Stimulated activated CD4-positive, alpha-beta T cell treated with anti-CD3 and anti-CD28 coated beads, TNF-alpha, amount 100 ng/mL, for 1 hour (primary cell): ENCODE measurements at regions not wholly inside any gene's neighbourhood (a gene's known extent, or its start where the extent isn't known, plus 50 kb on each side); places are given as distances from the start of the nearest gene placed in this dataset.

Source experiments
- DNase-seq, 3 donors: peaks; one replicate each; pipeline ENCODE4 v3.0.0-alpha.2; 2020; ENCODE audit warnings: low read depth in 3 of 3, low spot score in 1 of 3

GRCh38 chr16:47787696-47788095, 326.6 kb downstream of the PHKB start:
- DNase-seq, result no peak

GRCh38 chr16:47781673-47782072, 320.5 kb downstream of the PHKB start:
- DNase-seq, result no peak

DNA sequence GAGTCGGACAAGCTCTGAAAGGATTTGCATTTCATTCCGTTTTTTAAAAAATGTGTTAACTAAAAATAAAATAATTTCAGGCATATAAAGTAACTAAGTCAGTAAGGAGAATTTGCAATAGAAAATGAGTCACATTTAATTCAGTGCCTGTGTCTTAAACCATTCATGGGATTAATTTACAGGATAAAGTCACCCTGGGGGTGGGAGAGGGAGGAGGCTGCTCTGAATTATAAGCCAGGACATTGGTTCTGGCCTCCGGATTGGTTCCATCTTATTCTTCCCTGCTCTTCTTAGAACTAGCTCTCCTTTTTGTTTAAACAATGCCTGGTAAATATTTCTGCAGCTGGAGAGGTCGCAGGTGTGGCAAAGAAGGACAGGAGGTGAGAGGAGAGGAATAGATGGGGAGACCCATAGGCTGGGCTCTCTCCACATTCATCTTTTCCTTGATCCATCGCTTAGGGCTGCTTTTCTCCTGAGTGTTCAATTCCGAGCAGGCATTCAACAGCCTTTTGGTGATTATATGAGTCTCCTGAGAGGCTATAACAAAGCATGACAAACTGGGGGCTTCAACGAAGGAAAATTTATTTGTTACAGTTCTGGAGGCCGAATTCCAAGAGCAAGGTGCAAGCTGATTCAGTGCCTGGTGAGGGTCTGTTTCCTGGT, 319.2 kb downstream of the PHKB start:
- DNase-seq, result no peak

- peak in 1 of 3 donors; percentile 2 for DNase-seq
Observed at GRCh38 chr16:47779201-47780016, 318.3 kb downstream of the PHKB start.

DNA sequence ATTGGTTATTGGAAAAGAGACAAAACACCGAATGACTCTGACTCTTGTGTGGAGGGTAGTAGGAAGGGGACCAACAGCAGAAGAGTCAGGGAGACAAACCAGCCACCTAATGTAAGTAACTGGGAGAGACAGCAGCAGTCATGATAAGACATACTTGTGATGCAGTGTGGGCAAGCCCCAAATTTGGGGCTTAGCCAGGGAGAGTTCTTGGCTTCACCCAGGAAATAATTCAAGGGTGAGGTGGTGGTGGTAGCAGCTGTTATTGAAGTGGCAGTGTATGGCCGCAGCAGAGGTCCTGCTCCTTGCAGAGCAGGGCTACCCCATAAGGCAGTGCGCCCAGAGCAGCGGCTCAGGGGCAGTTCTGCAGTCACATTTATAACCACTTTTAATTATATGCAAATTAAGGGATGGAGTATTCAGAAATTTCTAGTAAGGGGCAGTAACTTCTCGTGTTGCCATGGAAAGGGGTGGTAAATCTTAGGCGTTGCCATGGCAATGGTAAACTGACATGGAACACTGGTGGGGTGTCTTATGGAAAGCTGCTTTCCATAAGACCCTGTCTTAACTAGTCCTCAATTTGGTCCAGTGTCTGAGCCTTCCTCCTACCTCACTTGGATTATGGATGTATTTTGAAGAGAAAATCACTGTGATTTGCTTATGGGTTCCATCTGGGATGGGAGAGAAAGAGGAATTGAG, 317.1 kb downstream of the PHKB start:
- DNase-seq, result no peak

DNA sequence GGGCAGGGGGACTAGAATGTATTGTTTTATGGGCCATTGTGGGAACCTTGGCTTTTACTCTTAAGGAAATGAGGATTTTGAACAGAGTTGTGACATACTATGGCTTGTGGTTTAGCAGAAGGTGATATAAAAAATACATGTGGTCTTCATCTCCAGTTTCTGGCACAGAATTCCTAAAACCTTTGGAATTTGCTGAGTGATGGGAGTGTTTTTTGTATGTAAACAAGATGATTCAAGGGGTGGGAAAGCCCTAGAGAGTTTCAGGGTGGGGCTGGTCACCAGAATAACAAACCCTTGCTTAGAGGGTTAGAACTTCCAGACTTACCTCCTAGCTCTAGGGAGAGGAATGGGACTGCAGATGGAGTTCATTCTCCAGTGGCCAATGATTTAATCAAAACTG, 316.1 kb downstream of the PHKB start:
- DNase-seq, result no peak

- no peak for DNase-seq
Observed at GRCh38 chr16:47774661-47775060, 313.5 kb downstream of the PHKB start.

GRCh38 chr16:47753659-47754058, 292.5 kb downstream of the PHKB start:
- DNase-seq, result no peak
